Small intestine (tissue), 7 donors: ENCODE measurements at regions not wholly inside any gene's neighbourhood (a gene's known extent, or its start where the extent isn't known, plus 50 kb on each side); places are given as distances from the start of the nearest gene placed in this dataset.
A peak's percentile ranks its signal among the peaks of the same experiment; 100 is the strongest.

Experiments
- DNase-seq, 2 donors: peaks; one replicate each; pipeline versions ENCODE4 v3.0.0 to v3.0.0-alpha.2; 2013
- FAIRE-seq: peaks from 2 replicates; lab custom pipeline; 2012; peaks lifted over from hg19 to GRCh38; lab: Jason Lieb, UNC
- H3K27ac ChIP-seq, 3 donors: one replicate each; pipeline ENCODE4 v1.5.1; 2013; ENCODE audit warnings: low read length in 2 of 3, mild to moderate bottlenecking in 2 of 3, control low read depth in 1 of 3, inconsistent platforms in 1 of 3, low read depth in 1 of 3, moderate library complexity in 1 of 3
- H3K27me3 ChIP-seq, 3 donors: one replicate each; pipeline ENCODE4 v1.6.1; 2013; ENCODE audit warnings: low read length in 3 of 3, inconsistent platforms in 1 of 3; ENCODE audit not compliant: control insufficient read depth in 3 of 3, insufficient read depth in 3 of 3
- H3K36me3 ChIP-seq, 3 donors: one replicate each; pipeline ENCODE4 v1.6.1; 2013; ENCODE audit warnings: low read length in 3 of 3, inconsistent platforms in 1 of 3, low read depth in 1 of 3, mild to moderate bottlenecking in 1 of 3, moderate library complexity in 1 of 3; ENCODE audit not compliant: control insufficient read depth in 3 of 3, insufficient read depth in 2 of 3
- H3K4me1 ChIP-seq, 3 donors: one replicate each; pipeline ENCODE4 v1.6.1; 2013; ENCODE audit warnings: low read length in 2 of 3, inconsistent platforms in 1 of 3, low read depth in 1 of 3, mild to moderate bottlenecking in 1 of 3, moderate library complexity in 1 of 3; ENCODE audit not compliant: control insufficient read depth in 3 of 3, insufficient read depth in 2 of 3
- H3K4me3 ChIP-seq, 3 donors: one replicate each; pipeline ENCODE4 v1.5.1; 2013; ENCODE audit warnings: low read length in 3 of 3, control low read depth in 1 of 3, inconsistent platforms in 1 of 3, low read depth in 1 of 3, mild to moderate bottlenecking in 1 of 3, moderate library complexity in 1 of 3
- H3K9me3 ChIP-seq, 2 donors: one replicate each; pipeline ENCODE4 v1.6.1; 2013; ENCODE audit warnings: low read depth in 1 of 2, low read length in 1 of 2; ENCODE audit not compliant: control insufficient read depth in 2 of 2, insufficient read depth in 1 of 2
- WGBS, 3 donors: extraction: QIAGEN DNeasy Blood & Tissue Kit; methylation state at CpG; one replicate each; pipeline ENCODE4 v1.1.7; 2013; 5-methylcytosine and 5-hydroxymethylcytosine counted together
- donor health status: healthy with polysubstance abuse.
- donor health status: control.
- donor health status: control.
- donor health status: Bipolar disorder and iron deficiency.
- donor health status: healthy.

- 31 to 49% (median 35%) methylated on average over 6 of the region's 6 CpGs for WGBS, 3 donors
Observed at GRCh38 chr20:21820688-21821087, 115.2 kb downstream of the PAX1 start.

GRCh38 chr20:21820045-21820444, 114.6 kb downstream of the PAX1 start:
- FAIRE-seq = no peak
- 22 to 60% (median 26%) methylated on average over 1 of the region's 1 CpG for WGBS, 3 donors
- DNase-seq = no peak
- Histone ChIP-seq H3K9me3 (no peaks in the 10 kb centered on the region), H3K36me3 (no peaks in the 10 kb centered on the region), H3K4me3 (no peak overlapping the region), H3K27ac (no peak overlapping the region), H3K4me1 (no peaks in the 10 kb centered on the region), H3K27me3 (no peaks in the 10 kb centered on the region)

More at GRCh38 chr20:21820688-21821087, 115.2 kb downstream of the PAX1 start:
- H3K4me3 ChIP-seq = no peak overlapping the region
- DNase-seq = no peak
- H3K27me3 ChIP-seq = no peaks in the 10 kb centered on the region
- H3K4me1 ChIP-seq = no peaks in the 10 kb centered on the region
- no peak for FAIRE-seq
- no peaks in the 10 kb centered on the region for H3K36me3 ChIP-seq
- no peak overlapping the region for H3K27ac ChIP-seq
- no peaks in the 10 kb centered on the region for H3K9me3 ChIP-seq

GRCh38 chr20:21812379-21812778, 106.9 kb downstream of the PAX1 start:
- no peaks in the 10 kb centered on the region for H3K36me3 ChIP-seq
- no peaks in the 10 kb centered on the region for H3K4me1 ChIP-seq
- FAIRE-seq = no peak

GRCh38 chr20:21809961-21810523, 104.6 kb downstream of the PAX1 start:
- no peak for DNase-seq

More at GRCh38 chr20:21812379-21812778, 106.9 kb downstream of the PAX1 start:
- Histone ChIP-seq H3K9me3 (no peaks in the 10 kb centered on the region), H3K4me3 (no peak overlapping the region), H3K27me3 (no peaks in the 10 kb centered on the region), H3K27ac (no peak overlapping the region)
- WGBS, 3 donors = 50 to 75% (median 74%) methylated on average over 1 of the region's 1 CpG
- DNase-seq = no peak

GRCh38 chr20:21808863-21809664, 103.6 kb downstream of the PAX1 start:
- Histone ChIP-seq H3K27ac (no peak overlapping the region), H3K9me3 (no peaks in the 10 kb centered on the region), H3K36me3 (no peaks in the 10 kb centered on the region), H3K4me1 (no peaks in the 10 kb centered on the region), H3K27me3 (no peaks in the 10 kb centered on the region), H3K4me3 (no peak overlapping the region)
- FAIRE-seq (no peak), DNase-seq (peak; percentile 14 to 38)
- WGBS, 3 donors = 44 to 45% (median 45%) methylated on average over 30 to 31 of the region's 31 CpGs

More at GRCh38 chr20:21809961-21810523, 104.6 kb downstream of the PAX1 start:
- WGBS, 3 donors = 87 to 92% (median 91%) methylated on average over 18 of the region's 18 CpGs
- no peaks in the 10 kb centered on the region for H3K4me1 ChIP-seq
- H3K27ac ChIP-seq = no peak overlapping the region
- no peaks in the 10 kb centered on the region for H3K9me3 ChIP-seq
- no peaks in the 10 kb centered on the region for H3K36me3 ChIP-seq
- no peak overlapping the region for H3K4me3 ChIP-seq
- no peak for FAIRE-seq
- no peaks in the 10 kb centered on the region for H3K27me3 ChIP-seq

GRCh38 chr20:21808139-21808538, 102.7 kb downstream of the PAX1 start:
- Histone ChIP-seq H3K9me3 (no peaks in the 10 kb centered on the region), H3K27me3 (no peaks in the 10 kb centered on the region), H3K27ac (no peak overlapping the region), H3K4me3 (no peak overlapping the region), H3K4me1 (no peaks in the 10 kb centered on the region), H3K36me3 (no peaks in the 10 kb centered on the region)
- FAIRE-seq (no peak), DNase-seq (no peak)
- WGBS, 3 donors = 59 to 76% (median 63%) methylated on average over 3 of the region's 3 CpGs

- no peaks in the 10 kb centered on the region for H3K36me3 ChIP-seq
- no peak overlapping the region for H3K27ac ChIP-seq
- no peaks in the 10 kb centered on the region for H3K4me1 ChIP-seq
- H3K27me3 ChIP-seq = no peaks in the 10 kb centered on the region
- no peaks in the 10 kb centered on the region for H3K9me3 ChIP-seq
- FAIRE-seq = no peak
- no peak overlapping the region for H3K4me3 ChIP-seq
- 75 to 87% (median 86%) methylated on average over 8 of the region's 8 CpGs for WGBS, 3 donors
- DNase-seq = no peak
Observed at GRCh38 chr20:21804802-21805201, 99.3 kb downstream of the PAX1 start.

GRCh38 chr20:21801193-21801592, 95.7 kb downstream of the PAX1 start:
- Histone ChIP-seq H3K9me3 (no peaks in the 10 kb centered on the region), H3K27ac (no peak overlapping the region), H3K36me3 (no peaks in the 10 kb centered on the region), H3K4me1 (no peaks in the 10 kb centered on the region), H3K4me3 (no peak overlapping the region), H3K27me3 (no peaks in the 10 kb centered on the region)
- DNase-seq = no peak
- 65 to 77% (median 72%) methylated on average over 4 of the region's 4 CpGs for WGBS, 3 donors
- no peak for FAIRE-seq
